SHP77 treated with DMSO at 0.1 percent for 48 hours (cell line): ENCODE measurements at regions not wholly inside any gene's neighbourhood (a gene's known extent, or its start where the extent isn't known, plus 50 kb on each side); places are given as distances from the start of the nearest gene placed in this dataset.
A peak's percentile ranks its signal among the peaks of the same experiment; 100 is the strongest.

Experiments used
- DNase-seq: peaks from one replicate; lab custom pipeline; 2025; lab: John Stamatoyannopoulos, UW

GRCh38 chr14:62097072-62097471 is 334.9 kb downstream of the SNAPC1 start:
- no peak for DNase-seq

GRCh38 chr14:62097824-62098223 is 335.6 kb downstream of the SNAPC1 start:
- no peak for DNase-seq

GRCh38 chr14:62098357-62098756 is 336.1 kb downstream of the SNAPC1 start:
- no peak for DNase-seq

GRCh38 chr14:62099091-62099490 is 336.9 kb downstream of the SNAPC1 start:
- no peak for DNase-seq

GRCh38 chr14:62101189-62101588 is 339.0 kb downstream of the SNAPC1 start:
- DNase-seq = no peak

GRCh38 chr14:62101673-62102348 is 339.6 kb downstream of the SNAPC1 start:
- no peak for DNase-seq

GRCh38 chr14:62102349-62102725 is 340.1 kb downstream of the SNAPC1 start:
- DNase-seq = no peak

- no peak for DNase-seq
Observed at GRCh38 chr14:62103464-62103863, 341.2 kb downstream of the SNAPC1 start.

GRCh38 chr14:62110941-62111340 is 348.7 kb downstream of the SNAPC1 start:
- DNase-seq = no peak

GRCh38 chr14:62117010-62117750 is 355.0 kb downstream of the SNAPC1 start:
- DNase-seq = no peak

GRCh38 chr14:62117751-62118105 is 355.5 kb downstream of the SNAPC1 start:
- DNase-seq = no peak

GRCh38 chr14:62118461-62118860 is 356.2 kb downstream of the SNAPC1 start:
- DNase-seq = no peak

- DNase-seq = no peak
Observed at GRCh38 chr14:62118871-62119270, 356.7 kb downstream of the SNAPC1 start.

GRCh38 chr14:62123961-62124360 is 361.7 kb downstream of the SNAPC1 start:
- DNase-seq = no peak

GRCh38 chr14:62125793-62126192 is 363.6 kb downstream of the SNAPC1 start:
- DNase-seq = no peak

- peak; percentile 23 for DNase-seq
Observed at GRCh38 chr14:62126879-62127478, 364.8 kb downstream of the SNAPC1 start.

GRCh38 chr14:62130441-62130840 is 368.2 kb downstream of the SNAPC1 start:
- DNase-seq = no peak

GRCh38 chr14:62133776-62134550 is 371.7 kb downstream of the SNAPC1 start:
- no peak for DNase-seq

- no peak for DNase-seq
Observed at GRCh38 chr14:62138593-62138992, 376.4 kb downstream of the SNAPC1 start.

- no peak for DNase-seq
Observed at GRCh38 chr14:62141139-62141538, 378.9 kb downstream of the SNAPC1 start.

GRCh38 chr14:62143245-62143644 is 381.0 kb downstream of the SNAPC1 start:
- DNase-seq = no peak

- no peak for DNase-seq
Observed at GRCh38 chr14:62144863-62145262, 382.6 kb downstream of the SNAPC1 start.

- no peak for DNase-seq
Observed at GRCh38 chr14:62146030-62146429, 383.8 kb downstream of the SNAPC1 start.
